Vagina (tissue), 2 donors: ENCODE measurements at regions not wholly inside any gene's neighbourhood (a gene's known extent, or its start where the extent isn't known, plus 50 kb on each side); places are given as distances from the start of the nearest gene placed in this dataset.

ENCODE experiments used
- POLR2A ChIP-seq, 2 donors: fragments of 450-650 bp; IDR thresholded peaks; one replicate each; pipeline ENCODE4 v1.6.1; 2017; ENCODE audit warnings: antibody characterized with exemption in 2 of 2, mild to moderate bottlenecking in 2 of 2, moderate library complexity in 2 of 2
- POLR2AphosphoS5 ChIP-seq, 2 donors: sonication (generic); formaldehyde crosslinking; IDR thresholded peaks; one replicate each; pipeline ENCODE4 v1.9.0; 2017; ENCODE audit warnings: antibody characterized with exemption in 2 of 2, mild to moderate bottlenecking in 2 of 2, low read depth in 1 of 2; ENCODE audit not compliant: insufficient read depth in 1 of 2
- TF ChIP-seq, protein P1 (sequence below), 3 experiments: fragments of 450-650 bp in 2 of 3; fragments of 200-600 bp in 1 of 3; sonication (generic) in 1 of 3; IDR thresholded peaks; one replicate each; pipeline ENCODE4 v1.5.1; 2017 to 2019; ENCODE audit warnings: antibody characterized with exemption in 3 of 3, mild to moderate bottlenecking in 2 of 3, moderate library complexity in 2 of 3

DNA sequence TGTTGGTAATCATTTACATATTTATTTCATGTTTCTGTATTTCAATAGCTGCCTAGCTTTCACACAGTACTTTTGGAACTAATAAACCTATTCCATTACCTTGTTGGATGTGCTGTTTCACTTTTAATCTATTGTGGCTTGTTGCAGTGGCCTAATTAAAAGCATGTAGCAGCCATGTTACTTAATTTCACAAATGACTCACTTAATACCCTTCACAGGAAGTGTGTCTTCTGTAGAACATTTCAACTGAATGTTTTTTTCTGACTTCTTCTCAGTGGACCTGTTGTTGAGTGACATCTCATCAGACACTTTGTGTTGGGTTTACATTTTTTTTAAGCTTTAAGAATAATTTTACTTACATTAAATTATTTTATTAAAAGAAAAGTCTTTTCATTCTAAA lies 260.5 kb upstream of the THUMPD2 start:
- TF ChIP-seq POLR2AphosphoS5 (IDR thresholded peaks at IDR 0.05; ENCODE audit: insufficient read depth in 1 of 2, low read depth in 1 of 2) (no peak), POLR2A (IDR thresholded peaks at IDR 0.05) (no peak)
- TF ChIP-seq, protein P1, sequence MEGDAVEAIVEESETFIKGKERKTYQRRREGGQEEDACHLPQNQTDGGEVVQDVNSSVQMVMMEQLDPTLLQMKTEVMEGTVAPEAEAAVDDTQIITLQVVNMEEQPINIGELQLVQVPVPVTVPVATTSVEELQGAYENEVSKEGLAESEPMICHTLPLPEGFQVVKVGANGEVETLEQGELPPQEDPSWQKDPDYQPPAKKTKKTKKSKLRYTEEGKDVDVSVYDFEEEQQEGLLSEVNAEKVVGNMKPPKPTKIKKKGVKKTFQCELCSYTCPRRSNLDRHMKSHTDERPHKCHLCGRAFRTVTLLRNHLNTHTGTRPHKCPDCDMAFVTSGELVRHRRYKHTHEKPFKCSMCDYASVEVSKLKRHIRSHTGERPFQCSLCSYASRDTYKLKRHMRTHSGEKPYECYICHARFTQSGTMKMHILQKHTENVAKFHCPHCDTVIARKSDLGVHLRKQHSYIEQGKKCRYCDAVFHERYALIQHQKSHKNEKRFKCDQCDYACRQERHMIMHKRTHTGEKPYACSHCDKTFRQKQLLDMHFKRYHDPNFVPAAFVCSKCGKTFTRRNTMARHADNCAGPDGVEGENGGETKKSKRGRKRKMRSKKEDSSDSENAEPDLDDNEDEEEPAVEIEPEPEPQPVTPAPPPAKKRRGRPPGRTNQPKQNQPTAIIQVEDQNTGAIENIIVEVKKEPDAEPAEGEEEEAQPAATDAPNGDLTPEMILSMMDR (IDR thresholded peaks at IDR 0.05) = no peak
